Prostate gland (tissue), 2 donors: ENCODE measurements at regions not wholly inside any gene's neighbourhood (a gene's known extent, or its start where the extent isn't known, plus 50 kb on each side); places are given as distances from the start of the nearest gene placed in this dataset.

Experiments
- POLR2AphosphoS5 ChIP-seq: sonication (generic); formaldehyde crosslinking; IDR thresholded peaks from one replicate; pipeline ENCODE4 v1.6.1; 2017; ENCODE audit warnings: antibody characterized with exemption
- TF ChIP-seq, protein P1 (sequence below), 4 experiments: fragments of 200-600 bp in 2 of 4; fragments of 450-650 bp in 2 of 4; sonication (generic) in 2 of 4; IDR thresholded peaks; 1 replicate in 3 of 4; 2 replicates in 1 of 4; pipeline ENCODE4 v1.5.1; 2016 to 2019; ENCODE audit warnings: antibody characterized with exemption in 4 of 4, mild to moderate bottlenecking in 2 of 4, moderate library complexity in 2 of 4

DNA sequence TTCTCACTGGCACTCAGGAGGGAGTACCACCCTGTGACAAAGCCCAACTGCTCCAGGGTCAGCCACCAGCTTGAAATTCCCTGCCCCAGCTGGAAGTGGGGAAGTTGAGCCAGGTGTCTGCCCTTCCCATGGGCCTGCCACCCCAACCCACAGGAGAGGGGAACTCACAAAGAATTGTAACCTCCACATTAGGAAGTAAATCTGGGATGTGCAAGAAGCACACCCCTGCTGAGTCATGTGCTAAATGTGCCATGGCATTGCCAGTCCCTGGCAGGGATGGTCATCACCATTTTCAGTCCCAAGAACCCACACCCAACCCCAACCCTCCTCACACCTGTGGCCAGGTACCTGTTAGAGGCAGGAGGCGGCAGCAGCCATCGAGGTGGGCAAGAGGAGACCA is 165.2 kb upstream of the THBS1 start:
- TF ChIP-seq, protein P1, sequence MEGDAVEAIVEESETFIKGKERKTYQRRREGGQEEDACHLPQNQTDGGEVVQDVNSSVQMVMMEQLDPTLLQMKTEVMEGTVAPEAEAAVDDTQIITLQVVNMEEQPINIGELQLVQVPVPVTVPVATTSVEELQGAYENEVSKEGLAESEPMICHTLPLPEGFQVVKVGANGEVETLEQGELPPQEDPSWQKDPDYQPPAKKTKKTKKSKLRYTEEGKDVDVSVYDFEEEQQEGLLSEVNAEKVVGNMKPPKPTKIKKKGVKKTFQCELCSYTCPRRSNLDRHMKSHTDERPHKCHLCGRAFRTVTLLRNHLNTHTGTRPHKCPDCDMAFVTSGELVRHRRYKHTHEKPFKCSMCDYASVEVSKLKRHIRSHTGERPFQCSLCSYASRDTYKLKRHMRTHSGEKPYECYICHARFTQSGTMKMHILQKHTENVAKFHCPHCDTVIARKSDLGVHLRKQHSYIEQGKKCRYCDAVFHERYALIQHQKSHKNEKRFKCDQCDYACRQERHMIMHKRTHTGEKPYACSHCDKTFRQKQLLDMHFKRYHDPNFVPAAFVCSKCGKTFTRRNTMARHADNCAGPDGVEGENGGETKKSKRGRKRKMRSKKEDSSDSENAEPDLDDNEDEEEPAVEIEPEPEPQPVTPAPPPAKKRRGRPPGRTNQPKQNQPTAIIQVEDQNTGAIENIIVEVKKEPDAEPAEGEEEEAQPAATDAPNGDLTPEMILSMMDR (IDR thresholded peaks at IDR 0.05), result no peak
- TF ChIP-seq POLR2AphosphoS5, result no peak
